B cell (primary cell): ENCODE measurements at regions not wholly inside any gene's neighbourhood (a gene's known extent, or its start where the extent isn't known, plus 50 kb on each side); places are given as distances from the start of the nearest gene placed in this dataset.

Experiments used
- ATAC-seq: fragments of 200-7000 bp; cut with Tn5 transposase; one replicate; pipeline ENCODE4 v1.10.0; 2021; ENCODE audit warnings: low read depth, mild to moderate bottlenecking, moderate number of reproducible peaks, moderate library complexity
- CTCF ChIA-PET: fragments of 350-600 bp; sonication (Branson Sonifier 250); formaldehyde crosslinking; loops from one replicate; lab custom pipeline; 2021; ENCODE audit warnings: antibody characterized with exemption, inconsistent platforms; lab: Charles Lee
- POLR2A ChIA-PET: fragments of 350-600 bp; sonication (Branson Sonifier 250); formaldehyde crosslinking; loops from one replicate; lab custom pipeline; 2021; ENCODE audit warnings: antibody characterized with exemption; lab: Charles Lee
- DNase-seq: peaks from one replicate; pipeline ENCODE4 v3.0.0; 2013
- H2AFZ ChIP-seq: 2 replicates; pipeline ENCODE4 v1.6.1; 2012; ENCODE audit warnings: mild to moderate bottlenecking, low read depth, low read length; ENCODE audit not compliant: insufficient read depth, poor library complexity, severe bottlenecking
- H3K27ac ChIP-seq, 2 donors: 1 replicate in 1 of 2; 2 replicates in 1 of 2; pipeline ENCODE4 v1.5.1; 2012 to 2013; ENCODE audit warnings: low read length in 2 of 2, mild to moderate bottlenecking in 2 of 2, moderate library complexity in 1 of 2
- H3K27me3 ChIP-seq, 4 experiments: fragments of 200-600 bp in 1 of 4; sonication (generic) in 1 of 4; replicated peaks in 1 of 4; 1 replicate in 2 of 4; 2 replicates in 2 of 4; pipeline versions ENCODE4 v1.6.1 to v1.7.0; 2013 to 2016; ENCODE audit warnings: low read length in 3 of 4, mild to moderate bottlenecking in 2 of 4, mixed read lengths in 1 of 4, moderate library complexity in 1 of 4; ENCODE audit not compliant: insufficient read depth in 4 of 4, control insufficient read depth in 3 of 4; ENCODE audit errors: control extremely low read depth in 1 of 4
- H3K36me3 ChIP-seq, 2 experiments: replicated peaks in 1 of 2; 1 replicate in 1 of 2; 2 replicates in 1 of 2; pipeline versions ENCODE4 v1.6.1 to v1.7.1; 2013; ENCODE audit warnings: low read length in 1 of 2; ENCODE audit not compliant: insufficient read depth in 2 of 2, control insufficient read depth in 1 of 2; ENCODE audit errors: control extremely low read depth in 1 of 2, extremely low read depth in 1 of 2
- H3K4me1 ChIP-seq, 2 donors: fragments of 200-600 bp in 1 of 2; sonication (generic) in 1 of 2; 1 replicate in 1 of 2; 2 replicates in 1 of 2; pipeline versions ENCODE4 v1.5.1 to v1.6.1; 2013 to 2017; ENCODE audit warnings: low read length in 2 of 2; ENCODE audit not compliant: control insufficient read depth in 2 of 2, insufficient read depth in 2 of 2
- H3K4me2 ChIP-seq: replicated peaks from 2 replicates; pipeline ENCODE3; 2012; ENCODE audit warnings: mild to moderate bottlenecking, low read depth, low read length; ENCODE audit not compliant: poor library complexity, severe bottlenecking
- H3K4me3 ChIP-seq, 5 experiments: fragments of 200-600 bp in 1 of 5; sonication (generic) in 1 of 5; 1 replicate in 3 of 5; 2 replicates in 2 of 5; pipeline versions ENCODE4 v1.5.1 to v1.7.0; 2011 to 2016; ENCODE audit warnings: low read length in 4 of 5, mild to moderate bottlenecking in 4 of 5, low read depth in 2 of 5, control low read depth in 1 of 5, moderate library complexity in 1 of 5; ENCODE audit not compliant: insufficient read depth in 1 of 5; ENCODE audit errors: control extremely low read depth in 1 of 5, extremely low read depth in 1 of 5
- H3K79me2 ChIP-seq: fragments of 200-600 bp; sonication (generic); one replicate; pipeline ENCODE4 v1.6.0; 2016; ENCODE audit warnings: low read length; ENCODE audit not compliant: control insufficient read depth, insufficient read depth
- H3K9ac ChIP-seq: fragments of 200-600 bp; sonication (generic); 2 replicates; pipeline ENCODE4 v1.6.1; 2017; ENCODE audit warnings: mild to moderate bottlenecking, low read length, moderate library complexity
- H3K9me3 ChIP-seq, 3 donors: one replicate each; pipeline versions ENCODE4 v1.6.1 to v1.7.1; 2013; ENCODE audit warnings: low read length in 2 of 3; ENCODE audit not compliant: control insufficient read depth in 2 of 3, insufficient read depth in 1 of 3; ENCODE audit errors: control extremely low read depth in 1 of 3
- H4K20me1 ChIP-seq: 2 replicates; pipeline ENCODE4 v1.6.0; 2012; ENCODE audit warnings: mild to moderate bottlenecking, low read length; ENCODE audit not compliant: insufficient read depth, control insufficient read depth, poor library complexity, severe bottlenecking
- H3K27ac Mint-ChIP-seq: one replicate; pipeline ENCODE4 v1.8.0; 2021; ENCODE audit warnings: mixed read lengths
- H3K27me3 Mint-ChIP-seq: one replicate; pipeline ENCODE4 v1.8.0; 2021; ENCODE audit warnings: mixed read lengths
- H3K4me1 Mint-ChIP-seq: one replicate; pipeline ENCODE4 v1.8.0; 2021; ENCODE audit warnings: mixed read lengths
- H3K4me3 Mint-ChIP-seq: one replicate; pipeline ENCODE4 v1.8.0; 2021; ENCODE audit warnings: mixed read lengths
- H3K9me3 Mint-ChIP-seq: one replicate; pipeline ENCODE4 v1.8.0; 2022; ENCODE audit warnings: mixed read lengths; ENCODE audit not compliant: insufficient read depth
- EZH2 ChIP-seq: IDR thresholded peaks from 2 replicates; pipeline ENCODE4 v1.6.1; 2012; ENCODE audit warnings: borderline replicate concordance, low read depth, mild to moderate bottlenecking, moderate library complexity, low read length; ENCODE audit not compliant: insufficient read depth, poor library complexity, severe bottlenecking
- WGBS: methylation state at CpG from one replicate; pipeline ENCODE4 v1.1.5; 2013; ENCODE audit warnings: missing lambda C conversion rate; ENCODE audit not compliant: insufficient coverage; 5-methylcytosine and 5-hydroxymethylcytosine counted together
- intact Hi-C: fragments of 100-400 bp; cut with micrococcal nuclease; formaldehyde crosslinking; loops from one replicate; pipeline ENCODE4 v1.10.0; 2022
- TF ChIP-seq, protein P1 (sequence below): fragments of 200-600 bp; IDR thresholded peaks from one replicate; pipeline ENCODE4 v1.8.0; 2022; ENCODE audit warnings: antibody characterized with exemption, mild to moderate bottlenecking

GRCh38 chr2:67792681-67793091 is 270.1 kb downstream of the C1D start:
- Histone ChIP-seq H3K9ac (no peak overlapping the region), H3K9me3 (no peaks in the 10 kb centered on the region), H2AFZ (no peak overlapping the region), H4K20me1 (no peaks in the 10 kb centered on the region), H3K4me3 (no peak overlapping the region), H3K27me3 (no peaks in the 10 kb centered on the region), H3K4me1 (no peaks in the 10 kb centered on the region), H3K79me2 (no peaks in the 10 kb centered on the region), H3K36me3 (no peaks in the 10 kb centered on the region), H3K4me2 (no peak overlapping the region), H3K27ac (no peak overlapping the region)
- no peak overlapping the region for H3K4me3 Mint-ChIP-seq
- WGBS, result 87% methylated on average over 2 of the region's 8 CpGs
- TF ChIP-seq, protein P1, sequence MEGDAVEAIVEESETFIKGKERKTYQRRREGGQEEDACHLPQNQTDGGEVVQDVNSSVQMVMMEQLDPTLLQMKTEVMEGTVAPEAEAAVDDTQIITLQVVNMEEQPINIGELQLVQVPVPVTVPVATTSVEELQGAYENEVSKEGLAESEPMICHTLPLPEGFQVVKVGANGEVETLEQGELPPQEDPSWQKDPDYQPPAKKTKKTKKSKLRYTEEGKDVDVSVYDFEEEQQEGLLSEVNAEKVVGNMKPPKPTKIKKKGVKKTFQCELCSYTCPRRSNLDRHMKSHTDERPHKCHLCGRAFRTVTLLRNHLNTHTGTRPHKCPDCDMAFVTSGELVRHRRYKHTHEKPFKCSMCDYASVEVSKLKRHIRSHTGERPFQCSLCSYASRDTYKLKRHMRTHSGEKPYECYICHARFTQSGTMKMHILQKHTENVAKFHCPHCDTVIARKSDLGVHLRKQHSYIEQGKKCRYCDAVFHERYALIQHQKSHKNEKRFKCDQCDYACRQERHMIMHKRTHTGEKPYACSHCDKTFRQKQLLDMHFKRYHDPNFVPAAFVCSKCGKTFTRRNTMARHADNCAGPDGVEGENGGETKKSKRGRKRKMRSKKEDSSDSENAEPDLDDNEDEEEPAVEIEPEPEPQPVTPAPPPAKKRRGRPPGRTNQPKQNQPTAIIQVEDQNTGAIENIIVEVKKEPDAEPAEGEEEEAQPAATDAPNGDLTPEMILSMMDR, result no peak
- TF ChIP-seq EZH2, result no peak
- H3K27me3 Mint-ChIP-seq, result peaks cover 15% of the 10 kb centered on the region
- no peaks in the 10 kb centered on the region for H3K9me3 Mint-ChIP-seq
- ATAC-seq (no peak), DNase-seq (no peak)
- POLR2A ChIA-PET, result no interaction called here
- H3K27ac Mint-ChIP-seq, result no peak overlapping the region
- intact Hi-C loops, result no loop called here
- CTCF ChIA-PET, result interaction anchor here (0.6 kb wide), 1 partner anchor 19 kb away, joined by 4 read pairs; no protein-coding TSS in a partner anchor
- no peaks in the 10 kb centered on the region for H3K4me1 Mint-ChIP-seq

DNA sequence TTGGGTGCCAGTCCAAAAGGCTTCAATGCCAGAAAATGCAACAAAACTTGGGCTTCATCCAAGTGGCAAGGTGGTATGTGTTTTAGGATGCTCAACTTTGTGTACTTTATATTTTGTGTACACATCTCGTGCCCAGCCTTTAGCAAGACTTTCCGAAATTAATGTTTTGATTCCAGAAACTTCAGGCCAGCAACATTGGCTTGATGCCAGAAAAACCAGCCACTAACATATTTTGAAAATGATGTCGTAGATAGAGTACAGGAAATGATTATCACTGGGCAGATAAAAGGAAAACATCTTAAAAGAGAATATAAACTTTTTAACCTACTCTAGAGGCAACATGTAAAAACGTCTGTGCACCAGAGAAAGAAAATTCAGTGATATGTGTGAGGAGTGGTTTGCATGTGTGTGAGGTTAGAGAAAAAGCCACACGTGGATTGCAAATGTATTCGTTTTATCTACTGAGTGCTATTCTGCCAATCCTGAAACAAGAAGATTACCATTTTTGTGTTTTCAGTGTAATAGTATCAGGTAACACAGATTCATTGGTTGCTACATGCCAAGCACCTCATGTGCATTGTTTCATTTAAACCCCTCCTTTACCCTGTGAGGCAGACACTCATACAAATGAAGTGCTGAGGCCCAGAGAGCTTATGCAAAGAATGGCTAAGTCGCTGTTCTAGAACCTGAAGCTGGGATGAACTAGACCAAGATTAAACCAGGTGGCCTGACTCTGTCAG is 264.8 kb downstream of the C1D start:
- Histone ChIP-seq H3K9me3 (no peaks in the 10 kb centered on the region), H3K4me1 (no peaks in the 10 kb centered on the region), H2AFZ (no peak overlapping the region), H4K20me1 (no peaks in the 10 kb centered on the region), H3K27ac (no peak overlapping the region), H3K4me3 (no peak overlapping the region), H3K27me3 (peaks cover 0 to 2% (median 0%) of the 10 kb centered on the region in 4 experiments), H3K4me2 (no peak overlapping the region), H3K79me2 (no peaks in the 10 kb centered on the region), H3K9ac (no peak overlapping the region), H3K36me3 (no peaks in the 10 kb centered on the region)
- 73% methylated on average over 2 of the region's 7 CpGs for WGBS
- DNase-seq (no peak), ATAC-seq (no peak)
- no peaks in the 10 kb centered on the region for H3K9me3 Mint-ChIP-seq
- no peak overlapping the region for H3K27ac Mint-ChIP-seq
- no peaks in the 10 kb centered on the region for H3K4me1 Mint-ChIP-seq
- TF ChIP-seq, protein P1, result no peak
- no peak for TF ChIP-seq EZH2
- no peak overlapping the region for H3K4me3 Mint-ChIP-seq
- POLR2A ChIA-PET, result no interaction called here
- intact Hi-C loops, result no loop called here
- peaks cover 24% of the 10 kb centered on the region for H3K27me3 Mint-ChIP-seq
- CTCF ChIA-PET, result no interaction called here
